A549 (cell line): ENCODE measurements at regions not wholly inside any gene's neighbourhood (a gene's known extent, or its start where the extent isn't known, plus 50 kb on each side); places are given as distances from the start of the nearest gene placed in this dataset.

Experiments
- ATAC-seq, 2 experiments: fragments of 200-7000 bp in 1 of 2; fragments of >200 bp in 1 of 2; cut with Nextera tagmentation in 1 of 2; cut with Tn5 transposase in 1 of 2; 3 replicates each; pipeline versions ENCODE4 v1.8.0 to v1.9.1; 2018 to 2020; ENCODE audit warnings: mild to moderate bottlenecking in 1 of 2, moderate library complexity in 1 of 2
- CTCF ChIA-PET: fragments of 300-600 bp; sonication (Branson Sonifier 250); formaldehyde crosslinking; extraction: SDS; loops from one replicate; lab custom pipeline; 2021; ENCODE audit warnings: antibody characterized with exemption, inconsistent platforms; lab: Yijun Ruan, JAX
- POLR2A ChIA-PET: fragments of 350-600 bp; formaldehyde crosslinking; extraction: SDS; loops from one replicate; lab custom pipeline; 2021; ENCODE audit warnings: antibody characterized with exemption, inconsistent platforms; lab: Yijun Ruan, JAX
- DNase-seq, 2 experiments: peaks; one replicate each; pipeline versions ENCODE4 v3.0.0 to v3.0.0-alpha.2; 2011 to 2016; ENCODE audit warnings: low read depth in 1 of 2, low spot score in 1 of 2
- FAIRE-seq: peaks from 2 replicates; lab custom pipeline; 2011; peaks lifted over from hg19 to GRCh38; lab: Jason Lieb, UNC
- H3K27ac ChIP-seq, 2 experiments: fragments of >200 bp; sonication (Bioruptor Twin); formaldehyde crosslinking; 3 replicates each; pipeline ENCODE4 v1.5.1; 2016 to 2017
- H3K4me1 ChIP-seq: fragments of >200 bp; sonication (Bioruptor Twin); formaldehyde crosslinking; 3 replicates; pipeline ENCODE4 v1.6.1; 2016
- H3K4me2 ChIP-seq: fragments of >200 bp; sonication (Bioruptor Twin); formaldehyde crosslinking; 3 replicates; pipeline ENCODE4 v1.6.1; 2016
- H3K4me3 ChIP-seq: fragments of >200 bp; sonication (Bioruptor Twin); formaldehyde crosslinking; 3 replicates; pipeline ENCODE4 v1.5.1; 2016
- H3K9me3 ChIP-seq: fragments of >200 bp; sonication (Bioruptor Twin); formaldehyde crosslinking; 3 replicates; pipeline ENCODE4 v1.6.1; 2016
- ATOH8 ChIP-seq: fragments of 250-450 bp; sonication (Bioruptor Pico); IDR thresholded peaks from 2 replicates; pipeline ENCODE4 v1.5.0; 2020; ENCODE audit warnings: low read depth, mild to moderate bottlenecking, moderate library complexity
- CBX2 ChIP-seq: fragments of 200-600 bp; sonication (generic); IDR thresholded peaks from 2 replicates; pipeline ENCODE4 v1.6.1; 2016; ENCODE audit warnings: low read depth, mild to moderate bottlenecking, borderline replicate concordance
- EHMT2 ChIP-seq: fragments of 200-600 bp; sonication (generic); IDR thresholded peaks from 2 replicates; pipeline ENCODE4 v1.6.1; 2016; ENCODE audit warnings: antibody characterized with exemption, low read depth, mild to moderate bottlenecking, moderate library complexity
- FOSB ChIP-seq: fragments of 250-450 bp; sonication (Bioruptor Pico); IDR thresholded peaks from 2 replicates; pipeline ENCODE4 v1.5.0; 2020; ENCODE audit warnings: mild to moderate bottlenecking, moderate library complexity
- FOSL2 ChIP-seq, 2 experiments: fragments of 450-650 bp in 1 of 2; fragments of >200 bp in 1 of 2; sonication (Bioruptor Twin) in 1 of 2; formaldehyde crosslinking; IDR thresholded peaks; 2 replicates each; pipeline versions ENCODE4 v1.5.0 to v1.6.1; 2016 to 2020; ENCODE audit warnings: mild to moderate bottlenecking in 1 of 2, moderate library complexity in 1 of 2
- HDAC2 ChIP-seq: fragments of 200-600 bp; sonication (generic); IDR thresholded peaks from 2 replicates; pipeline ENCODE4 v1.6.1; 2016
- HES2 ChIP-seq: fragments of >200 bp; sonication (Bioruptor Twin); formaldehyde crosslinking; IDR thresholded peaks from 2 replicates; pipeline ENCODE4 v1.6.1; 2016
- HOXA7 ChIP-seq: fragments of 250-450 bp; sonication (Bioruptor Pico); IDR thresholded peaks from 2 replicates; pipeline ENCODE4 v1.5.0; 2020; ENCODE audit warnings: mild to moderate bottlenecking, moderate library complexity
- JUN ChIP-seq, 2 experiments: fragments of >200 bp; sonication (Bioruptor Twin); formaldehyde crosslinking; IDR thresholded peaks; 2 replicates in 1 of 2; 3 replicates in 1 of 2; pipeline ENCODE4 v1.6.1; 2016 to 2017
- KDM5A ChIP-seq: fragments of 200-600 bp; sonication (generic); IDR thresholded peaks from 2 replicates; pipeline ENCODE4 v1.6.1; 2016; ENCODE audit warnings: antibody characterized with exemption, mild to moderate bottlenecking
- MAFK ChIP-seq: fragments of 450-650 bp; IDR thresholded peaks from 2 replicates; pipeline ENCODE4 v1.6.1; 2014; ENCODE audit not compliant: partially characterized antibody
- PHF8 ChIP-seq: fragments of 200-600 bp; sonication (generic); IDR thresholded peaks from 2 replicates; pipeline ENCODE4 v1.6.1; 2016; ENCODE audit warnings: low read depth, mild to moderate bottlenecking, antibody characterized with exemption, moderate library complexity, borderline replicate concordance
- POLR2AphosphoS2 ChIP-seq: conservative IDR thresholded peaks from 2 replicates; pipeline ENCODE4 v1.6.1; 2012; ENCODE audit warnings: low read length, improper control_type of control experiment, inconsistent platforms
- RCOR1 ChIP-seq: fragments of 150-350 bp; IDR thresholded peaks from 2 replicates; pipeline ENCODE4 v1.6.1; 2014; ENCODE audit warnings: antibody characterized with exemption, low read length, low read depth
- REST ChIP-seq: fragments of 200-600 bp; sonication (generic); IDR thresholded peaks from 2 replicates; pipeline ENCODE4 v1.6.1; 2016; ENCODE audit warnings: antibody characterized with exemption, mild to moderate bottlenecking, moderate library complexity
- SREBF2 ChIP-seq: fragments of 450-650 bp; IDR thresholded peaks from 2 replicates; pipeline ENCODE4 v1.6.1; 2014; ENCODE audit warnings: mild to moderate bottlenecking, moderate library complexity
- TFCP2L1 ChIP-seq: fragments of 250-450 bp; sonication (Bioruptor Pico); IDR thresholded peaks from 2 replicates; pipeline ENCODE4 v1.5.0; 2021; ENCODE audit warnings: mild to moderate bottlenecking
- TP53 ChIP-seq: fragments of 250-450 bp; sonication (Bioruptor Pico); IDR thresholded peaks from 2 replicates; pipeline ENCODE4 v1.5.0; 2021; ENCODE audit warnings: mild to moderate bottlenecking, moderate library complexity
- WGBS: methylation state at CpG from one replicate; pipeline ENCODE4 v1.1.6; 2017; ENCODE audit errors: missing lambda C conversion rate; 5-methylcytosine and 5-hydroxymethylcytosine counted together
- TF ChIP-seq, protein P1 (sequence below): fragments of 450-650 bp; IDR thresholded peaks from 2 replicates; pipeline ENCODE4 v1.6.1; 2014; ENCODE audit warnings: antibody characterized with exemption
- TF ChIP-seq, protein P2 (sequence below): IDR thresholded peaks from 2 replicates; pipeline ENCODE4 v1.6.1; 2012
- TF ChIP-seq, protein P3 (sequence below): fragments of 150-350 bp; IDR thresholded peaks from 2 replicates; pipeline ENCODE4 v1.6.1; 2014; ENCODE audit warnings: low read depth, mild to moderate bottlenecking, low read length
- TF ChIP-seq, protein P4 (sequence below): IDR thresholded peaks from 2 replicates; pipeline ENCODE4 v1.6.1; 2012; ENCODE audit warnings: low read depth, borderline replicate concordance

- TF ChIP-seq HDAC2 (no peak), RCOR1 (no peak), SREBF2 (no peak), JUN (IDR thresholded peaks at IDR 0.05) (no peak), FOSB (no peak)
- Histone ChIP-seq H3K4me3 (no peak overlapping the region), H3K4me2 (no peak overlapping the region), H3K4me1 (no peaks in the 10 kb centered on the region), H3K27ac (no peak overlapping the region), H3K9me3 (no peaks in the 10 kb centered on the region)
- 1% methylated on average over 6 of the region's 6 CpGs for WGBS
- ATAC-seq: no peak
- DNase-seq: no peak
- ChIA-PET CTCF (no interaction called here), POLR2A (no interaction called here)
- no peak for FAIRE-seq
Observed at GRCh38 chr10:128316121-128316726, 190.0 kb upstream of the MKI67 start.

- Histone ChIP-seq H3K4me2 (no peak overlapping the region), H3K4me1 (no peaks in the 10 kb centered on the region), H3K9me3 (no peaks in the 10 kb centered on the region), H3K27ac (no peak overlapping the region), H3K4me3 (no peak overlapping the region)
- DNase-seq (no peak), FAIRE-seq (no peak), ATAC-seq (no peak)
- 47% methylated on average over 7 of the region's 7 CpGs for WGBS
- ChIA-PET POLR2A (no interaction called here), CTCF (interaction anchor here (0.8 kb wide), 1 partner anchor 561 kb away, joined by 3 read pairs; no protein-coding TSS in a partner anchor)
- TF ChIP-seq, protein P1, sequence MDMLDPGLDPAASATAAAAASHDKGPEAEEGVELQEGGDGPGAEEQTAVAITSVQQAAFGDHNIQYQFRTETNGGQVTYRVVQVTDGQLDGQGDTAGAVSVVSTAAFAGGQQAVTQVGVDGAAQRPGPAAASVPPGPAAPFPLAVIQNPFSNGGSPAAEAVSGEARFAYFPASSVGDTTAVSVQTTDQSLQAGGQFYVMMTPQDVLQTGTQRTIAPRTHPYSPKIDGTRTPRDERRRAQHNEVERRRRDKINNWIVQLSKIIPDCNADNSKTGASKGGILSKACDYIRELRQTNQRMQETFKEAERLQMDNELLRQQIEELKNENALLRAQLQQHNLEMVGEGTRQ: no peak
- TF ChIP-seq MAFK (no peak), SREBF2 (no peak), FOSL2 (IDR thresholded peaks at IDR 0.05) (no peak), FOSL2 (CRISPR knock-in tag; IDR thresholded peaks at IDR 0.05) (no peak)
- TF ChIP-seq, protein P2, sequence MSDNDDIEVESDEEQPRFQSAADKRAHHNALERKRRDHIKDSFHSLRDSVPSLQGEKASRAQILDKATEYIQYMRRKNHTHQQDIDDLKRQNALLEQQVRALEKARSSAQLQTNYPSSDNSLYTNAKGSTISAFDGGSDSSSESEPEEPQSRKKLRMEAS: no peak
- TF ChIP-seq, protein P3, sequence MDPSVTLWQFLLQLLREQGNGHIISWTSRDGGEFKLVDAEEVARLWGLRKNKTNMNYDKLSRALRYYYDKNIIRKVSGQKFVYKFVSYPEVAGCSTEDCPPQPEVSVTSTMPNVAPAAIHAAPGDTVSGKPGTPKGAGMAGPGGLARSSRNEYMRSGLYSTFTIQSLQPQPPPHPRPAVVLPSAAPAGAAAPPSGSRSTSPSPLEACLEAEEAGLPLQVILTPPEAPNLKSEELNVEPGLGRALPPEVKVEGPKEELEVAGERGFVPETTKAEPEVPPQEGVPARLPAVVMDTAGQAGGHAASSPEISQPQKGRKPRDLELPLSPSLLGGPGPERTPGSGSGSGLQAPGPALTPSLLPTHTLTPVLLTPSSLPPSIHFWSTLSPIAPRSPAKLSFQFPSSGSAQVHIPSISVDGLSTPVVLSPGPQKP: no peak
Observed at GRCh38 chr10:128316925-128317324, 190.7 kb upstream of the MKI67 start.

DNA sequence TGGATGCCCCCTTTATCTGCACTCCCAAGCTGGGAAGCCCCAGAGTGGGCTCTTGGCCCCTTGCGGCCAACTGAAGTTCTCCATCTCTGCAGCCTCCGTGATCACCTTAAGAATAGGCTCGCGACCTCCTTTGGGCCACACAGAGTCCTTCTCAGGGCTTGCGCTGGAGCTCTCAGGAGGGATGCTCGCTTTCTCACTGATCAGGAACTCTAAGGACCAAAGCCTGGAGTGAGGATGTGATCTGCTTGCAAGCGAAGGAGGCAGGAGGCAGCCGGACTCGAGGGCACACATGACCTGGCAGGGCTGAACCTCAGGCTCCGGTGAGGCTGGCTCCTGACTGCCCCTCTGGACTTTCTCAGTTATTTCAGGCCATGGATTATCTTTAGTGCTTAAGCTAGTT, 192.1 kb upstream of the MKI67 start:
- H3K9me3 ChIP-seq: no peaks in the 10 kb centered on the region
- TF ChIP-seq HOXA7 (CRISPR knock-in tag): no peak
- TF ChIP-seq TP53: no peak
- TF ChIP-seq JUN (IDR thresholded peaks at IDR 0.05): no peak
- TF ChIP-seq EHMT2: no peak
- TF ChIP-seq POLR2AphosphoS2: no peak
- no peak for TF ChIP-seq REST
- TF ChIP-seq HES2: no peak
- no peak for TF ChIP-seq TFCP2L1 (CRISPR knock-in tag)
- no peak for TF ChIP-seq ATOH8 (CRISPR knock-in tag)
- no peak for TF ChIP-seq CBX2
- TF ChIP-seq, protein P4, sequence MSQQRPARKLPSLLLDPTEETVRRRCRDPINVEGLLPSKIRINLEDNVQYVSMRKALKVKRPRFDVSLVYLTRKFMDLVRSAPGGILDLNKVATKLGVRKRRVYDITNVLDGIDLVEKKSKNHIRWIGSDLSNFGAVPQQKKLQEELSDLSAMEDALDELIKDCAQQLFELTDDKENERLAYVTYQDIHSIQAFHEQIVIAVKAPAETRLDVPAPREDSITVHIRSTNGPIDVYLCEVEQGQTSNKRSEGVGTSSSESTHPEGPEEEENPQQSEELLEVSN: no peak
- no peak for TF ChIP-seq PHF8
- TF ChIP-seq KDM5A: no peak
- H3K27ac ChIP-seq: no peak overlapping the region
- H3K4me1 ChIP-seq: no peaks in the 10 kb centered on the region
- FAIRE-seq (no peak), DNase-seq (no peak), ATAC-seq (no peak)
- H3K4me3 ChIP-seq: no peak overlapping the region
- ChIA-PET CTCF (no interaction called here), POLR2A (no interaction called here)
- 38% methylated on average over 10 of the region's 10 CpGs for WGBS
- H3K4me2 ChIP-seq: no peak overlapping the region
